Aorta (tissue), 5 donors: ENCODE measurements at regions not wholly inside any gene's neighbourhood (a gene's known extent, or its start where the extent isn't known, plus 50 kb on each side); places are given as distances from the start of the nearest gene placed in this dataset.

Experiments
- ATAC-seq: fragments of 200-7000 bp; cut with Tn5 transposase; one replicate; pipeline ENCODE4 v1.9.1; 2022; ENCODE audit warnings: moderate library complexity; ENCODE audit not compliant: low FRiP score
- DNase-seq, 2 donors: peaks; one replicate each; pipeline ENCODE4 v3.0.0-alpha.2; 2020
- H3K27ac ChIP-seq, 2 donors: one replicate each; pipeline ENCODE4 v1.5.1; 2013; ENCODE audit warnings: low read length in 2 of 2, mild to moderate bottlenecking in 2 of 2, moderate library complexity in 2 of 2, control low read depth in 1 of 2, inconsistent platforms in 1 of 2, low read depth in 1 of 2
- H3K27me3 ChIP-seq, 2 donors: one replicate each; pipeline ENCODE4 v1.6.1; 2013; ENCODE audit warnings: control low read depth in 1 of 2, low read length in 1 of 2, mild to moderate bottlenecking in 1 of 2, moderate library complexity in 1 of 2; ENCODE audit not compliant: insufficient read depth in 2 of 2, control insufficient read depth in 1 of 2
- H3K36me3 ChIP-seq, 2 donors: one replicate each; pipeline ENCODE4 v1.6.1; 2013; ENCODE audit warnings: control low read depth in 1 of 2, low read length in 1 of 2, mild to moderate bottlenecking in 1 of 2; ENCODE audit not compliant: insufficient read depth in 2 of 2, control insufficient read depth in 1 of 2
- H3K4me1 ChIP-seq, 2 donors: one replicate each; pipeline ENCODE4 v1.6.1; 2013; ENCODE audit warnings: low read length in 2 of 2, control low read depth in 1 of 2, mild to moderate bottlenecking in 1 of 2, moderate library complexity in 1 of 2; ENCODE audit not compliant: insufficient read depth in 2 of 2, control insufficient read depth in 1 of 2
- H3K4me3 ChIP-seq, 2 donors: one replicate each; pipeline ENCODE4 v1.5.1; 2013; ENCODE audit warnings: low read length in 2 of 2, control low read depth in 1 of 2, mild to moderate bottlenecking in 1 of 2
- H3K9me3 ChIP-seq: one replicate; pipeline ENCODE4 v1.6.1; 2013; ENCODE audit warnings: mild to moderate bottlenecking, low read length; ENCODE audit not compliant: control insufficient read depth
- WGBS, 2 donors: extraction: QIAGEN DNeasy Blood & Tissue Kit; methylation state at CpG; one replicate each; pipeline ENCODE4 v1.1.7; 2013; 5-methylcytosine and 5-hydroxymethylcytosine counted together
- intact Hi-C, 2 donors: fragments of 100-400 bp; cut with DNase I; formaldehyde crosslinking; loops; one replicate each; pipeline versions ENCODE4 v1.14.2 to v1.15.0; 2022
- donor health status: healthy with polysubstance abuse.
- donor health status: Bipolar disorder and iron deficiency.
- donor health status: DM: no; HTN: no; CAD: no.
- donor health status: DM: no; HTN: no; CAD: no.
- donor health status: DM: yes; HTN: yes; CAD: no.

- DNase-seq (no peak), ATAC-seq (no peak)
- Histone ChIP-seq H3K27ac (no peak overlapping the region), H3K9me3 (no peaks in the 10 kb centered on the region), H3K4me3 (no peak overlapping the region), H3K36me3 (no peaks in the 10 kb centered on the region), H3K27me3 (no peaks in the 10 kb centered on the region), H3K4me1 (no peaks in the 10 kb centered on the region)
- intact Hi-C loops = no loop called here
- WGBS, 2 donors = 57 to 61% methylated on average over 4 of the region's 4 CpGs
Measured at GRCh38 chr2:153110486-153110885, 368.1 kb downstream of the RPRM start.

- H3K27ac ChIP-seq = no peak overlapping the region
- no peaks in the 10 kb centered on the region for H3K4me1 ChIP-seq
- no peaks in the 10 kb centered on the region for H3K9me3 ChIP-seq
- no peaks in the 10 kb centered on the region for H3K36me3 ChIP-seq
- DNase-seq (no peak), ATAC-seq (no peak)
- 69 to 76% methylated on average over 3 of the region's 3 CpGs for WGBS, 2 donors
- no peak overlapping the region for H3K4me3 ChIP-seq
- H3K27me3 ChIP-seq = no peaks in the 10 kb centered on the region
- intact Hi-C loops = no loop called here
Measured at GRCh38 chr2:153109793-153110192, 368.8 kb downstream of the RPRM start.

DNA sequence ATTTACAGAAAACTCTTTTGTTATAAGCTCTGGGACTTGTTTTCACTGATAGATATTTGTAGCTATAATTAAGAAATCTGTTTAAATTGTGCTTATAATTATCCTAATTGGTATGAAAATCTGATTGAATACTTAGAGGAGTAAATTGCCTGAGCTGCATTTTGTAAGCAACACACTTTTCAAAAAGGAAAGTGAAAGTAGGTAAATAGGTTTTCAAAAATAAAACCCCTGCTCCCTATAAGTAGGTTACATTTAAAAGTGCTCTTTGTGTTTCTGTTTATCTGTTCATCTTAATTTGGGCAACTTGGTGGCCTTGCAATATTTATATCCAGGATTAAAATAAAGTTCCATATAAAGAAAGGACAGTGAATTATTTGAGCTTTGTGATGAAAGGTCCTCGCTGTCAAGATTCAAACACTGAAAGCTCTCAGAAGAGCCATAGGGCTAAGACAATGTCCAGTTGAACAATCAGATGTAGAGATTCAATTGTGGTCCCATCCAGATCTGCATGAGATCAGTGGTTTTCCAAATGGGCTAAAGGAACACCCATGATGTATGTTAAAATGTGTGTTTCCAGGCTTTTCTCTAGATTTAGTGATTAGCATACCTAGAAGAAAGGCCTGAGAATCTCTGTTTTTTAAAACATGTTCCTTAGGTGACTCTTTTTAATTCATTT lies 371.6 kb downstream of the RPRM start:
- no peak overlapping the region for H3K27ac ChIP-seq
- no peak overlapping the region for H3K4me3 ChIP-seq
- DNase-seq (no peak), ATAC-seq (no peak)
- H3K36me3 ChIP-seq = no peaks in the 10 kb centered on the region
- H3K9me3 ChIP-seq = no peaks in the 10 kb centered on the region
- H3K4me1 ChIP-seq = no peaks in the 10 kb centered on the region
- WGBS, 2 donors = 82 to 89% methylated on average over 1 of the region's 1 CpG
- intact Hi-C loops = no loop called here
- H3K27me3 ChIP-seq = no peaks in the 10 kb centered on the region

GRCh38 chr2:153105829-153106578 lies 372.6 kb downstream of the RPRM start:
- Histone ChIP-seq H3K36me3 (no peaks in the 10 kb centered on the region), H3K4me1 (no peaks in the 10 kb centered on the region), H3K9me3 (no peaks in the 10 kb centered on the region), H3K27me3 (no peaks in the 10 kb centered on the region), H3K4me3 (no peak overlapping the region), H3K27ac (no peak overlapping the region)
- intact Hi-C loops = no loop called here
- ATAC-seq (no peak), DNase-seq (no peak)
- 34 to 45% methylated on average over 2 of the region's 2 CpGs for WGBS, 2 donors

GRCh38 chr2:153101187-153101586 lies 377.4 kb downstream of the RPRM start:
- ATAC-seq = no peak
- H3K4me1 ChIP-seq = no peaks in the 10 kb centered on the region
- DNase-seq = no peak
- intact Hi-C loops = no loop called here
- no peaks in the 10 kb centered on the region for H3K27me3 ChIP-seq
- no peaks in the 10 kb centered on the region for H3K9me3 ChIP-seq
- H3K4me3 ChIP-seq = no peak overlapping the region
- WGBS, 2 donors = 21 to 36% methylated on average over 2 of the region's 2 CpGs
- no peaks in the 10 kb centered on the region for H3K36me3 ChIP-seq
- H3K27ac ChIP-seq = no peak overlapping the region

DNA sequence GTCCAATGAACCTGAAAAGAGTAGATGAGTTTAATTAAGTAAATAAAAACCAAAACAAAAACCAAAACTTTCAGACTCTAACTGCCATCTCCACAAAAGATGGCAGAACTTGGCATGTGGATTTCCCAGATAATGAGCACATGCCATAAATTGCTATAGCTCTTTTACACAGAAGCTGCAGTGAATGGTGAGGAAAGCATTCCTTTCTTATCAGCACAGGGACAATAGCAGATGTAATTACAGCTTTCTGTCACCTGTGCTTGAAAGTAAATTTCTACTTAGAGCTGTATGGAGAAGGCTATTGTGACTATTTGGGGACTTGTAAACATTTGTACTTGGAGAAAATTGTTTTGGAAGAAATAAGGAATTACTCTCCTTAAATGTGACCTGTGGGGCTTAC lies 378.4 kb downstream of the RPRM start:
- Histone ChIP-seq H3K4me3 (no peak overlapping the region), H3K36me3 (no peaks in the 10 kb centered on the region), H3K27me3 (no peaks in the 10 kb centered on the region), H3K27ac (no peak overlapping the region), H3K9me3 (no peaks in the 10 kb centered on the region), H3K4me1 (no peaks in the 10 kb centered on the region)
- DNase-seq = no peak
- no peak for ATAC-seq
- intact Hi-C loops = no loop called here

- no peaks in the 10 kb centered on the region for H3K27me3 ChIP-seq
- ATAC-seq (no peak), DNase-seq (no peak)
- H3K36me3 ChIP-seq = no peaks in the 10 kb centered on the region
- intact Hi-C loops = no loop called here
- H3K9me3 ChIP-seq = no peaks in the 10 kb centered on the region
- H3K4me1 ChIP-seq = no peaks in the 10 kb centered on the region
- H3K27ac ChIP-seq = no peak overlapping the region
- H3K4me3 ChIP-seq = no peak overlapping the region
Measured at GRCh38 chr2:153098073-153098472, 379.7 kb downstream of the ARL6IP6 start.

DNA sequence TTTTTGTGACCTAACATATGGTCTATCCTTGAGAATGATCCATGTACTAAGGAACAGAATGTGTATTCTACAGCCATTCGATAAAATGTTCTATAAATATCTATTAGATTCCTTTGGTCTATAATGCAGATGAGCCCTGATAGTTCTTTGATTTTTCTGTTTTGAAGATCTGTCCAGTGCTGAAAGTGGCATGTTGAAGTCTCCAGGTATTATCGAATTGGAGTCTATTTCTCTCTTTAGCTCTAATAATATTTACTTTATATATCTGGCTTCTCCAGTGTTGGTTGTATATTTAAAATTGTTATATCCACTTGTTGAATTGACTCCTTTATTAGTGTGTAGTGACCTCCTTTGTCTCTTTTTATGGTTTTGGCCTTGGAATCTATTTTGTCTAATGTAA lies 377.9 kb downstream of the ARL6IP6 start:
- no peak overlapping the region for H3K4me3 ChIP-seq
- ATAC-seq = no peak
- H3K4me1 ChIP-seq = no peaks in the 10 kb centered on the region
- no peaks in the 10 kb centered on the region for H3K27me3 ChIP-seq
- WGBS, 2 donors = 87 to 91% methylated on average over 2 of the region's 2 CpGs
- intact Hi-C loops = no loop called here
- no peak for DNase-seq
- no peaks in the 10 kb centered on the region for H3K36me3 ChIP-seq
- no peak overlapping the region for H3K27ac ChIP-seq
- no peaks in the 10 kb centered on the region for H3K9me3 ChIP-seq

GRCh38 chr2:153091344-153091743 lies 372.9 kb downstream of the ARL6IP6 start:
- Histone ChIP-seq H3K4me3 (no peak overlapping the region), H3K4me1 (no peaks in the 10 kb centered on the region), H3K27me3 (no peaks in the 10 kb centered on the region)

More at GRCh38 chr2:153091344-153091743, 372.9 kb downstream of the ARL6IP6 start:
- Histone ChIP-seq H3K36me3 (no peaks in the 10 kb centered on the region), H3K27ac (no peak overlapping the region), H3K9me3 (peaks cover 1% of the 10 kb centered on the region)
- intact Hi-C loops = no loop called here
- DNase-seq = no peak
- ATAC-seq = no peak
